Nucleus accumbens (tissue), 56 donors: ENCODE measurements at regions not wholly inside any gene's neighbourhood (a gene's known extent, or its start where the extent isn't known, plus 50 kb on each side); places are given as distances from the start of the nearest gene placed in this dataset.
"Not testable (repeated sequence)": the region's sequence is repeated elsewhere in the genome, so short reads cannot be mapped to it uniquely, and the experiment has no call there.

Experiments
- DNase-seq, 56 donors: peaks; one replicate each; lab custom pipeline; 2025; lab: John Stamatoyannopoulos, UW

- DNase-seq, result no peak
Measured at GRCh38 chr18:75865639-75866038, 438.1 kb upstream of the SMIM21 start.

GRCh38 chr18:75864816-75865215 lies 437.3 kb upstream of the SMIM21 start:
- DNase-seq, result no peak

- no peak for DNase-seq
Measured at GRCh38 chr18:75863696-75864095, 436.2 kb upstream of the SMIM21 start.

- DNase-seq, result no peak
Measured at GRCh38 chr18:75862458-75862857, 435.0 kb upstream of the SMIM21 start.

- no peak for DNase-seq
Measured at GRCh38 chr18:75860166-75860565, 432.7 kb upstream of the SMIM21 start.

- DNase-seq, result no peak
Measured at GRCh38 chr18:75859533-75859932, 432.0 kb upstream of the SMIM21 start.

- no peak for DNase-seq
Measured at GRCh38 chr18:75858754-75859153, 431.3 kb upstream of the SMIM21 start.

- no peak for DNase-seq
Measured at GRCh38 chr18:75857558-75857957, 430.1 kb upstream of the SMIM21 start.

GRCh38 chr18:75854808-75855207 lies 427.3 kb upstream of the SMIM21 start:
- DNase-seq, result no peak

GRCh38 chr18:75854174-75854573 lies 426.7 kb upstream of the SMIM21 start:
- no peak for DNase-seq

- DNase-seq, result no peak
Measured at GRCh38 chr18:75846321-75846720, 418.8 kb upstream of the SMIM21 start.

GRCh38 chr18:75845413-75845812 lies 417.9 kb upstream of the SMIM21 start:
- DNase-seq, result no peak

- no peak for DNase-seq
Measured at GRCh38 chr18:75844146-75844545, 416.6 kb upstream of the SMIM21 start.

- no peak for DNase-seq
Measured at GRCh38 chr18:75840131-75840530, 412.6 kb upstream of the SMIM21 start.

GRCh38 chr18:75839686-75840085 lies 412.2 kb upstream of the SMIM21 start:
- DNase-seq, result not testable (repeated sequence)

- DNase-seq, result no peak
Measured at GRCh38 chr18:75839041-75839440, 411.5 kb upstream of the SMIM21 start.

- DNase-seq, result no peak
Measured at GRCh38 chr18:75837316-75837715, 409.8 kb upstream of the SMIM21 start.

- DNase-seq, result no peak
Measured at GRCh38 chr18:75836516-75836915, 409.0 kb upstream of the SMIM21 start.

GRCh38 chr18:75831960-75832359 lies 404.5 kb upstream of the SMIM21 start:
- no peak for DNase-seq

- no peak for DNase-seq
Measured at GRCh38 chr18:75830828-75831227, 403.3 kb upstream of the SMIM21 start.

- no peak for DNase-seq
Measured at GRCh38 chr18:75829091-75829490, 401.6 kb upstream of the SMIM21 start.

GRCh38 chr18:75828379-75828778 lies 400.9 kb upstream of the SMIM21 start:
- DNase-seq, result no peak

GRCh38 chr18:75827751-75828287 lies 400.3 kb upstream of the SMIM21 start:
- no peak for DNase-seq
